ENCODE measurements at regions not wholly inside any gene's neighbourhood (a gene's known extent, or its start where the extent isn't known, plus 50 kb on each side); places are given as distances from the start of the nearest gene placed in this dataset.

GRCh38 chr1:101142244-101142643 lies 94.6 kb upstream of the S1PR1 start:
- TF ChIP-seq, protein P1, sequence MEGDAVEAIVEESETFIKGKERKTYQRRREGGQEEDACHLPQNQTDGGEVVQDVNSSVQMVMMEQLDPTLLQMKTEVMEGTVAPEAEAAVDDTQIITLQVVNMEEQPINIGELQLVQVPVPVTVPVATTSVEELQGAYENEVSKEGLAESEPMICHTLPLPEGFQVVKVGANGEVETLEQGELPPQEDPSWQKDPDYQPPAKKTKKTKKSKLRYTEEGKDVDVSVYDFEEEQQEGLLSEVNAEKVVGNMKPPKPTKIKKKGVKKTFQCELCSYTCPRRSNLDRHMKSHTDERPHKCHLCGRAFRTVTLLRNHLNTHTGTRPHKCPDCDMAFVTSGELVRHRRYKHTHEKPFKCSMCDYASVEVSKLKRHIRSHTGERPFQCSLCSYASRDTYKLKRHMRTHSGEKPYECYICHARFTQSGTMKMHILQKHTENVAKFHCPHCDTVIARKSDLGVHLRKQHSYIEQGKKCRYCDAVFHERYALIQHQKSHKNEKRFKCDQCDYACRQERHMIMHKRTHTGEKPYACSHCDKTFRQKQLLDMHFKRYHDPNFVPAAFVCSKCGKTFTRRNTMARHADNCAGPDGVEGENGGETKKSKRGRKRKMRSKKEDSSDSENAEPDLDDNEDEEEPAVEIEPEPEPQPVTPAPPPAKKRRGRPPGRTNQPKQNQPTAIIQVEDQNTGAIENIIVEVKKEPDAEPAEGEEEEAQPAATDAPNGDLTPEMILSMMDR (IDR thresholded peaks at IDR 0.05), result no peak
- TF ChIP-seq POLR2A (IDR thresholded peaks at IDR 0.05) (no peak), EP300 (IDR thresholded peaks at IDR 0.05) (no peak)

All from ovary (tissue), 3 donors.